CD14-positive monocyte (primary cell): ENCODE measurements at regions not wholly inside any gene's neighbourhood (a gene's known extent, or its start where the extent isn't known, plus 50 kb on each side); places are given as distances from the start of the nearest gene placed in this dataset.
"Not testable (repeated sequence)": the region's sequence is repeated elsewhere in the genome, so short reads cannot be mapped to it uniquely, and the experiment has no call there.

Experiments used
- DNase-seq, 3 donors: peaks; one replicate each; pipeline ENCODE4 v3.0.0-alpha.2; 2011 to 2022
- H2AFZ ChIP-seq: 2 replicates; pipeline ENCODE4 v1.6.0; 2012; ENCODE audit warnings: mild to moderate bottlenecking, low read depth, low read length, inconsistent platforms; ENCODE audit not compliant: insufficient read depth, poor library complexity, severe bottlenecking
- H3K27ac ChIP-seq, 2 donors: 1 replicate in 1 of 2; 2 replicates in 1 of 2; pipeline ENCODE4 v1.5.1; 2012 to 2013; ENCODE audit warnings: low read length in 2 of 2, control low read depth in 1 of 2, inconsistent platforms in 1 of 2, low read depth in 1 of 2, mild to moderate bottlenecking in 1 of 2
- H3K27me3 ChIP-seq, 2 donors: one replicate each; pipeline versions ENCODE4 v1.6.0 to v1.6.1; 2011 to 2013; ENCODE audit warnings: low read length in 2 of 2; ENCODE audit not compliant: control insufficient read depth in 2 of 2, insufficient read depth in 2 of 2
- H3K36me3 ChIP-seq, 2 donors: replicated peaks in 1 of 2; 1 replicate in 1 of 2; 2 replicates in 1 of 2; pipeline versions ENCODE4 v1.5.1 to v1.6.1; 2012 to 2013; ENCODE audit warnings: low read length in 2 of 2, control low read depth in 1 of 2, inconsistent platforms in 1 of 2, mild to moderate bottlenecking in 1 of 2; ENCODE audit not compliant: insufficient read depth in 2 of 2, control insufficient read depth in 1 of 2
- H3K4me1 ChIP-seq, 2 donors: 1 replicate in 1 of 2; 2 replicates in 1 of 2; pipeline versions ENCODE4 v1.5.1 to v1.6.1; 2012 to 2013; ENCODE audit warnings: low read length in 2 of 2, control low read depth in 1 of 2, inconsistent platforms in 1 of 2, mild to moderate bottlenecking in 1 of 2, moderate library complexity in 1 of 2; ENCODE audit not compliant: insufficient read depth in 2 of 2, control insufficient read depth in 1 of 2
- H3K4me2 ChIP-seq: replicated peaks from 2 replicates; pipeline ENCODE3; 2012; ENCODE audit warnings: low read length, moderate library complexity, mild to moderate bottlenecking; ENCODE audit not compliant: poor library complexity, severe bottlenecking; ENCODE audit errors: extremely low read depth
- H3K4me3 ChIP-seq, 3 experiments: fragments of 200-600 bp in 1 of 3; sonication (generic) in 1 of 3; replicated peaks in 1 of 3; 1 replicate in 2 of 3; 2 replicates in 1 of 3; pipeline ENCODE4 v1.5.1; 2011 to 2013; ENCODE audit warnings: low read length in 3 of 3, mild to moderate bottlenecking in 3 of 3, control low read depth in 2 of 3, low read depth in 2 of 3, inconsistent platforms in 1 of 3, moderate library complexity in 1 of 3
- H3K79me2 ChIP-seq: 2 replicates; pipeline ENCODE4 v1.6.0; 2012; ENCODE audit warnings: mild to moderate bottlenecking, control low read depth, inconsistent platforms, low read length, moderate library complexity; ENCODE audit not compliant: insufficient read depth
- H3K9ac ChIP-seq: 2 replicates; pipeline ENCODE4 v1.6.0; 2017; ENCODE audit warnings: low read length, mild to moderate bottlenecking; ENCODE audit not compliant: insufficient read depth, poor library complexity, severe bottlenecking
- H3K9me3 ChIP-seq, 2 donors: replicated peaks in 1 of 2; 1 replicate in 1 of 2; 2 replicates in 1 of 2; pipeline versions ENCODE4 v1.5.1 to v1.6.1; 2012 to 2013; ENCODE audit warnings: low read length in 2 of 2, control low read depth in 1 of 2; ENCODE audit not compliant: control insufficient read depth in 1 of 2, insufficient read depth in 1 of 2
- H4K20me1 ChIP-seq: 2 replicates; pipeline ENCODE4 v1.6.0; 2012; ENCODE audit warnings: mild to moderate bottlenecking, low read length, control low read depth, moderate library complexity; ENCODE audit not compliant: insufficient read depth
- H3K27ac Mint-ChIP-seq, 7 donors: one replicate each; pipeline ENCODE4 v1.8.0; 2020; ENCODE audit warnings: mild to moderate bottlenecking in 7 of 7, mixed read lengths in 7 of 7, moderate library complexity in 6 of 7, inconsistent platforms in 2 of 7
- H3K27me3 Mint-ChIP-seq, 3 donors: one replicate each; pipeline ENCODE4 v1.8.0; 2021 to 2022; ENCODE audit warnings: low read depth in 3 of 3, mild to moderate bottlenecking in 3 of 3, mixed read lengths in 3 of 3, moderate library complexity in 3 of 3, inconsistent platforms in 1 of 3
- H3K36me3 Mint-ChIP-seq, 2 donors: one replicate each; pipeline ENCODE4 v1.8.0; 2020; ENCODE audit warnings: mixed read lengths in 2 of 2, inconsistent platforms in 1 of 2, mild to moderate bottlenecking in 1 of 2
- H3K4me1 Mint-ChIP-seq: one replicate; pipeline ENCODE4 v1.8.0; 2020; ENCODE audit warnings: mild to moderate bottlenecking, mixed read lengths
- H3K4me3 Mint-ChIP-seq, 2 donors: one replicate each; pipeline ENCODE4 v1.8.0; 2020; ENCODE audit warnings: mild to moderate bottlenecking in 2 of 2, mixed read lengths in 2 of 2, moderate library complexity in 1 of 2
- H3K9me3 Mint-ChIP-seq, 7 donors: one replicate each; pipeline ENCODE4 v1.8.0; 2020 to 2022; ENCODE audit warnings: mixed read lengths in 7 of 7, mild to moderate bottlenecking in 6 of 7, moderate library complexity in 6 of 7, inconsistent platforms in 2 of 7
- WGBS: methylation state at CpG from one replicate; pipeline ENCODE4 v1.1.5; 2013; ENCODE audit warnings: missing lambda C conversion rate; ENCODE audit not compliant: insufficient coverage; 5-methylcytosine and 5-hydroxymethylcytosine counted together
- intact Hi-C, 2 donors: fragments of 100-400 bp; cut with micrococcal nuclease; formaldehyde crosslinking; loops; one replicate each; pipeline versions ENCODE4 v1.15.0 to v1.15.1; 2023
- TF ChIP-seq, protein P1 (sequence below): fragments of 200-600 bp; IDR thresholded peaks from one replicate; pipeline ENCODE4 v1.8.0; 2022; ENCODE audit warnings: antibody characterized with exemption, mild to moderate bottlenecking

DNA sequence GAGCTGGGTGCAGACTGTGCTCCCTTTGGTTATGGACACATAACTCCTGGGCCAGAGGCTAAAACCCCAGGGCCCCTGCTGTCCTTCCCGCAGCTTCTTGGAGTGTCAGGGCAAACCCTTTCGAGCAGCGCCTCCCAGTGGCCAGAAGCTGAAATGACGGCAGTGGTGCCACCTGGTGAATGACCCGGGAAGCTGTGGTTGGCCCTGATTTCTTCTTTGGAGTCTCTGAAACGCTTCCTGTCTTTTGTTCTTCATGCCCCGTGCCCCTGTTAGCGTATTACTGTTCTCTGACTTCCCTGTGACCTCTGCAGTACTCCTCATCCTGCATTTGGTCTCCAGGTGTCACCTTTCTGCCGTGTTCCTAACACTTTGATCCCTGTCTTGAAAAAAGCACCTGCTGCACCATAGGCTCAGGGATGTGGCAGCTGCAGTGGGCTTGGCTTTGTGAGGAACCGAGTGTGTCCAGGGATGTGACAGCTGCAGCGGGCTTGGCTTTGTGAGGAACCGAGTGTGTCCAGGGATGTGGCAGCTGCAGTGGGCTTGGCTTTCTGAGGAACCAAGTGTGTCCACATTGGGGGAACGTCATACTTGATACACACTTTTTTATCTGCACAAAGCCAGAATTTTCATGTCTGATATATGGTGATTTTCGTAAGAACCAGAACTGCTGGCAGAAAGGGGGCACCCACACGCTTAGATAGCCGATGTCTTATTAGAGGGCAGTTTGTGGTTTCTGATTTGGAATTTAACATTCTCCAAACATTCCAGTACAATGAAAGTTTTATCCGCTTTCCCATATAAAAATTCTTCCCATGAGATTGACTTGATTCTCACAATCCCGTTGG is 241.8 kb upstream of the FRG2C start:
- DNase-seq, result not testable (repeated sequence)
- TF ChIP-seq, protein P1, sequence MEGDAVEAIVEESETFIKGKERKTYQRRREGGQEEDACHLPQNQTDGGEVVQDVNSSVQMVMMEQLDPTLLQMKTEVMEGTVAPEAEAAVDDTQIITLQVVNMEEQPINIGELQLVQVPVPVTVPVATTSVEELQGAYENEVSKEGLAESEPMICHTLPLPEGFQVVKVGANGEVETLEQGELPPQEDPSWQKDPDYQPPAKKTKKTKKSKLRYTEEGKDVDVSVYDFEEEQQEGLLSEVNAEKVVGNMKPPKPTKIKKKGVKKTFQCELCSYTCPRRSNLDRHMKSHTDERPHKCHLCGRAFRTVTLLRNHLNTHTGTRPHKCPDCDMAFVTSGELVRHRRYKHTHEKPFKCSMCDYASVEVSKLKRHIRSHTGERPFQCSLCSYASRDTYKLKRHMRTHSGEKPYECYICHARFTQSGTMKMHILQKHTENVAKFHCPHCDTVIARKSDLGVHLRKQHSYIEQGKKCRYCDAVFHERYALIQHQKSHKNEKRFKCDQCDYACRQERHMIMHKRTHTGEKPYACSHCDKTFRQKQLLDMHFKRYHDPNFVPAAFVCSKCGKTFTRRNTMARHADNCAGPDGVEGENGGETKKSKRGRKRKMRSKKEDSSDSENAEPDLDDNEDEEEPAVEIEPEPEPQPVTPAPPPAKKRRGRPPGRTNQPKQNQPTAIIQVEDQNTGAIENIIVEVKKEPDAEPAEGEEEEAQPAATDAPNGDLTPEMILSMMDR, result peak; percentile 77

DNA sequence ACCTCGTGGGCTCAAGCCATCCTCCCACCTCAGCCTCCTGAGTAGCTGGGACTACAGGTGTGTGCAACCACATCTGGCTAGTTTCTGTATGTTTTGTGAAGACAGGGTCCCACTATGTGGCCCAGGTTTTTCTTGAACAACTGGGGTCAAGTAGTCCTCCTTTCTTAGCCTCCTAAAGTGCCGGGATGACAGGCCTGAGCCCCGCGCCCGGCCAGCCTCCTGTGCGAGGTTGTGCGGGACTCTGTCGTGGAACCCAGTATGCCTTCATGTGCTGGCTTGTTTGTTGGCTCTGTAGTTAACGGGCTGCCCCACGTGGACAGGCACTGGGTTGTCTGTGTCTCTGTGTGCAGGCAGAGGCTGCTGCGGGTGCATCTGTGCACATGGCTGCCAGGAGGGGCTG is 238.7 kb upstream of the FRG2C start:
- Mint-ChIP-seq H3K27ac (peak overlapping the region in 1 of 7 donors; percentile 46), H3K36me3 (peaks cover 8 to 29% of the 10 kb centered on the region in 2 donors)
- not testable (repeated sequence) for H3K27me3 ChIP-seq, H2AFZ ChIP-seq, H3K36me3 ChIP-seq, H3K4me1 Mint-ChIP-seq, H3K27ac ChIP-seq, H4K20me1 ChIP-seq, H3K4me1 ChIP-seq, H3K79me2 ChIP-seq, H3K9ac ChIP-seq, DNase-seq, H3K4me2 ChIP-seq, H3K27me3 Mint-ChIP-seq, H3K4me3 ChIP-seq, H3K9me3 ChIP-seq, H3K9me3 Mint-ChIP-seq, H3K4me3 Mint-ChIP-seq
- intact Hi-C loops, result loop anchor here in 1 of 2 donors (5.0 kb wide), 1 partner anchor 233 kb away; no protein-coding TSS in a partner anchor
- WGBS, result 96% methylated on average over 9 of the region's 11 CpGs

More for the DNA sequence above, 241.8 kb upstream of the FRG2C start:
- H3K4me3 ChIP-seq, H3K4me1 Mint-ChIP-seq, H3K4me3 Mint-ChIP-seq, H3K9me3 Mint-ChIP-seq, H2AFZ ChIP-seq, H3K27me3 ChIP-seq, H4K20me1 ChIP-seq, H3K9ac ChIP-seq, H3K9me3 ChIP-seq, H3K4me1 ChIP-seq, H3K4me2 ChIP-seq, H3K79me2 ChIP-seq, H3K27ac ChIP-seq, H3K36me3 ChIP-seq, H3K27me3 Mint-ChIP-seq: not testable (repeated sequence)
- peak overlapping the region in 2 of 7 donors; percentile 31 to 54 for H3K27ac Mint-ChIP-seq
- peaks cover 3 to 16% of the 10 kb centered on the region in 2 donors for H3K36me3 Mint-ChIP-seq
- intact Hi-C loops, result loop anchor here in 1 of 2 donors (5.0 kb wide), 1 partner anchor 230 kb away; no protein-coding TSS in a partner anchor
- 24% methylated on average over 11 of the region's 18 CpGs for WGBS

DNA sequence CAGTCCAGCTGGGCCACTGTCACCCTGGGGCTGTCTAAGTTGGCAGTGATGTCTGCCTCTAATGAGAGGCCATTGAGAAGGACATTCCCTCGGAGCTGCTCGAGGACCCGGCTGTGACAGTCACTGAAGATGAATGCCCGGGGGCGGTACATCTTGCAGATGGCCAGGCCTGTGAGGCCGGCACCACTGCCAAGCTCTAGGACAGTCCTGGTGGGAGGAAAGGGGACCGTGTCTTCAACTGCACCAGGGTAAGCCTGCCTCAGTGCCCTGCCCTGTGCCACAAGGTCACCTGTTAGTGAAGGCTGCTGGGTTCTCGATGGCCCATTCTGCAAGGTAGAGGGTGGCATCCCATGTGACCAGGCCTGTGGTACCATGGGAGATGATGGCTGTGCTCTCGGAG is 236.6 kb upstream of the FRG2C start:
- not testable (repeated sequence) for H3K79me2 ChIP-seq, H3K27me3 Mint-ChIP-seq, H3K4me3 ChIP-seq, H3K4me1 Mint-ChIP-seq, H3K4me1 ChIP-seq, H3K4me3 Mint-ChIP-seq, H3K9me3 Mint-ChIP-seq, H3K27ac ChIP-seq, H3K36me3 ChIP-seq, H4K20me1 ChIP-seq, H3K9me3 ChIP-seq, H3K4me2 ChIP-seq, H3K27me3 ChIP-seq, DNase-seq, H3K9ac ChIP-seq, H2AFZ ChIP-seq
- intact Hi-C loops, result loop anchor here in 1 of 2 donors (5.0 kb wide), 1 partner anchor 235 kb away; no protein-coding TSS in a partner anchor
- H3K36me3 Mint-ChIP-seq, result peaks cover 14 to 37% of the 10 kb centered on the region in 2 donors
- peak overlapping the region in 1 of 7 donors; percentile 50 for H3K27ac Mint-ChIP-seq
- 96% methylated on average over 5 of the region's 9 CpGs for WGBS

GRCh38 chr3:75427906-75428305 is 236.2 kb upstream of the FRG2C start:
- WGBS, result 91% methylated on average over 3 of the region's 5 CpGs
- H3K27ac ChIP-seq, H3K27me3 Mint-ChIP-seq, H3K36me3 ChIP-seq, H4K20me1 ChIP-seq, H3K9me3 Mint-ChIP-seq, H3K79me2 ChIP-seq, H3K4me3 ChIP-seq, H3K4me1 ChIP-seq, H2AFZ ChIP-seq, H3K4me3 Mint-ChIP-seq, H3K9me3 ChIP-seq, DNase-seq, H3K27me3 ChIP-seq, H3K9ac ChIP-seq, H3K4me2 ChIP-seq, H3K4me1 Mint-ChIP-seq: not testable (repeated sequence)
- Mint-ChIP-seq H3K36me3 (peaks cover 12 to 39% of the 10 kb centered on the region in 2 donors), H3K27ac (peak overlapping the region in 1 of 7 donors; percentile 50)
- intact Hi-C loops, result loop anchor here in 1 of 2 donors (5.0 kb wide), 1 partner anchor 236 kb away; no protein-coding TSS in a partner anchor
